GF-D8 (cell line): ENCODE measurements at regions not wholly inside any gene's neighbourhood (a gene's known extent, or its start where the extent isn't known, plus 50 kb on each side); places are given as distances from the start of the nearest gene placed in this dataset.
"Not testable (repeated sequence)": the region's sequence is repeated elsewhere in the genome, so short reads cannot be mapped to it uniquely, and the experiment has no call there.

Source experiments
- DNase-seq: peaks from one replicate; lab custom pipeline; 2025; lab: John Stamatoyannopoulos, UW

- no peak for DNase-seq
These were observed 748.2 kb downstream of the DIAPH3 start for GRCh38 chr13:59415498-59415897.

GRCh38 chr13:59416561-59416960, 747.2 kb downstream of the DIAPH3 start:
- no peak for DNase-seq

- DNase-seq: no peak
These were observed 741.1 kb downstream of the DIAPH3 start for GRCh38 chr13:59422646-59423045.

GRCh38 chr13:59423708-59424340, 739.9 kb downstream of the DIAPH3 start:
- DNase-seq: no peak

GRCh38 chr13:59424661-59425060, 739.1 kb downstream of the DIAPH3 start:
- DNase-seq: no peak

GRCh38 chr13:59425211-59425741, 738.5 kb downstream of the DIAPH3 start:
- DNase-seq: no peak

GRCh38 chr13:59435024-59435423, 728.7 kb downstream of the DIAPH3 start:
- DNase-seq: no peak

- DNase-seq: peak; percentile 64
These were observed 726.0 kb downstream of the DIAPH3 start for GRCh38 chr13:59437544-59438301.

- no peak for DNase-seq
These were observed 723.8 kb downstream of the DIAPH3 start for GRCh38 chr13:59439776-59440428.

- not testable (repeated sequence) for DNase-seq
These were observed 722.7 kb downstream of the DIAPH3 start for GRCh38 chr13:59441068-59441467.

- DNase-seq: no peak
These were observed 722.0 kb downstream of the DIAPH3 start for GRCh38 chr13:59441596-59442280.

- DNase-seq: no peak
These were observed 721.3 kb downstream of the DIAPH3 start for GRCh38 chr13:59442461-59442860.

GRCh38 chr13:59442944-59443486, 720.7 kb downstream of the DIAPH3 start:
- no peak for DNase-seq

GRCh38 chr13:59444210-59444857, 719.4 kb downstream of the DIAPH3 start:
- no peak for DNase-seq

- no peak for DNase-seq
These were observed 717.9 kb downstream of the DIAPH3 start for GRCh38 chr13:59445812-59446211.

GRCh38 chr13:59446391-59446790, 717.3 kb downstream of the DIAPH3 start:
- no peak for DNase-seq

- no peak for DNase-seq
These were observed 716.7 kb downstream of the DIAPH3 start for GRCh38 chr13:59447031-59447430.

- DNase-seq: no peak
These were observed 715.7 kb downstream of the DIAPH3 start for GRCh38 chr13:59447846-59448620.

- no peak for DNase-seq
These were observed 714.0 kb downstream of the DIAPH3 start for GRCh38 chr13:59449750-59450149.

- no peak for DNase-seq
These were observed 713.5 kb downstream of the DIAPH3 start for GRCh38 chr13:59450229-59450628.

- DNase-seq: no peak
These were observed 712.5 kb downstream of the DIAPH3 start for GRCh38 chr13:59451236-59451635.
